H1 (cell line): ENCODE measurements at regions not wholly inside any gene's neighbourhood (a gene's known extent, or its start where the extent isn't known, plus 50 kb on each side); places are given as distances from the start of the nearest gene placed in this dataset.

ENCODE experiments used
- CTCF ChIA-PET: fragments of 300-600 bp; sonication (Branson Sonifier 250); formaldehyde crosslinking; loops from one replicate; lab custom pipeline; 2021; ENCODE audit not compliant: partially characterized antibody; lab: Charles Lee
- POLR2A ChIA-PET: fragments of 300-600 bp; sonication (Branson Sonifier 250); formaldehyde crosslinking; loops from one replicate; lab custom pipeline; 2021; ENCODE audit warnings: inconsistent platforms; ENCODE audit not compliant: partially characterized antibody; lab: Charles Lee
- DNase-seq, 2 experiments: peaks; one replicate each; pipeline versions ENCODE4 v3.0.0 to v3.0.0-alpha.2; 2010 to 2022; ENCODE audit warnings: low spot score in 2 of 2, low read depth in 1 of 2, mixed read lengths in 1 of 2
- FAIRE-seq: peaks from 2 replicates; lab custom pipeline; 2011; peaks lifted over from hg19 to GRCh38; lab: Jason Lieb, UNC
- H2AFZ ChIP-seq: 2 replicates; pipeline ENCODE4 v1.8.1; 2012; ENCODE audit warnings: low read length, inconsistent platforms
- H2AK5ac ChIP-seq: 2 replicates; pipeline ENCODE4 v1.6.1; 2013; ENCODE audit warnings: low read depth, low read length
- H2BK120ac ChIP-seq: replicated peaks from 2 replicates; pipeline ENCODE3; 2013; ENCODE audit warnings: low read depth, low read length, inconsistent platforms
- H2BK12ac ChIP-seq: 2 replicates; pipeline ENCODE4 v1.6.1; 2013; ENCODE audit warnings: low read depth, low read length
- H2BK15ac ChIP-seq: 2 replicates; pipeline ENCODE4 v1.6.1; 2013; ENCODE audit warnings: low read length
- H2BK20ac ChIP-seq: 2 replicates; pipeline ENCODE4 v1.6.1; 2013; ENCODE audit warnings: low read length
- H2BK5ac ChIP-seq: 2 replicates; pipeline ENCODE4 v1.6.1; 2013; ENCODE audit warnings: low read depth, low read length
- H3K14ac ChIP-seq: 2 replicates; pipeline ENCODE4 v1.6.1; 2013; ENCODE audit warnings: inconsistent platforms; ENCODE audit not compliant: insufficient read length
- H3K18ac ChIP-seq: 2 replicates; pipeline ENCODE4 v1.6.1; 2013; ENCODE audit warnings: low read length; ENCODE audit errors: extremely low read depth
- H3K23ac ChIP-seq: 2 replicates; pipeline ENCODE4 v1.6.1; 2013; ENCODE audit warnings: inconsistent platforms; ENCODE audit not compliant: insufficient read length
- H3K23me2 ChIP-seq: 2 replicates; pipeline ENCODE4 v1.6.1; 2013; ENCODE audit warnings: low read depth, low read length
- H3K27ac ChIP-seq: 2 replicates; pipeline ENCODE4 v1.6.1; 2011; ENCODE audit warnings: low read depth, low read length, inconsistent platforms
- H3K27me3 ChIP-seq, 4 experiments: replicated peaks in 1 of 4; 1 replicate in 1 of 4; 2 replicates in 3 of 4; pipeline versions ENCODE4 v1.6.1 to v1.8.1; 2011 to 2013; ENCODE audit warnings: low read length in 3 of 4, mild to moderate bottlenecking in 3 of 4, inconsistent platforms in 2 of 4, mixed read lengths in 2 of 4, moderate library complexity in 1 of 4; ENCODE audit not compliant: control insufficient read depth in 3 of 4, insufficient read depth in 3 of 4; ENCODE audit errors: extremely low read depth in 1 of 4
- H3K36me3 ChIP-seq, 4 experiments: 2 replicates each; pipeline versions ENCODE4 v1.6.1 to v1.8.1; 2011 to 2013; ENCODE audit warnings: mild to moderate bottlenecking in 4 of 4, low read length in 3 of 4, moderate library complexity in 2 of 4, control low read depth in 1 of 4, inconsistent platforms in 1 of 4; ENCODE audit not compliant: insufficient read depth in 4 of 4, control insufficient read depth in 2 of 4
- H3K4ac ChIP-seq: replicated peaks from 2 replicates; pipeline ENCODE3; 2013; ENCODE audit warnings: low read length, low read depth, mixed read lengths, inconsistent platforms; ENCODE audit not compliant: insufficient read length
- H3K4me1 ChIP-seq, 4 experiments: replicated peaks in 1 of 4; 1 replicate in 1 of 4; 2 replicates in 3 of 4; pipeline versions ENCODE4 v1.6.1 to v1.8.1; 2011 to 2013; ENCODE audit warnings: low read length in 3 of 4, inconsistent platforms in 2 of 4, mixed read lengths in 1 of 4; ENCODE audit not compliant: insufficient read depth in 4 of 4, control insufficient read depth in 3 of 4
- H3K4me2 ChIP-seq, 2 experiments: 2 replicates each; pipeline versions ENCODE4 v1.6.1 to v1.8.1; 2011 to 2013; ENCODE audit warnings: low read depth in 2 of 2, low read length in 2 of 2, control low read depth in 1 of 2, inconsistent platforms in 1 of 2, mild to moderate bottlenecking in 1 of 2; ENCODE audit not compliant: insufficient read depth in 1 of 2
- H3K4me3 ChIP-seq, 4 experiments: fragments of 200-600, 300-600 bp in 1 of 4; sonication (generic), shearing (Covaris generic), sonication (Bioruptor Twin) in 1 of 4; 2 replicates each; pipeline versions ENCODE4 v1.5.1 to v1.8.1; 2011 to 2016; ENCODE audit warnings: low read length in 4 of 4, low read depth in 3 of 4, control low read depth in 2 of 4, inconsistent platforms in 2 of 4, mild to moderate bottlenecking in 2 of 4, mixed read lengths in 1 of 4, moderate library complexity in 1 of 4; ENCODE audit not compliant: insufficient read depth in 2 of 4; ENCODE audit errors: extremely low read depth in 1 of 4
- H3K56ac ChIP-seq: replicated peaks from 2 replicates; pipeline ENCODE3; 2013; ENCODE audit warnings: low read depth, mild to moderate bottlenecking, mixed read lengths, low read length, inconsistent platforms; ENCODE audit not compliant: insufficient read length
- H3K79me1 ChIP-seq: 2 replicates; pipeline ENCODE4 v1.6.1; 2013; ENCODE audit warnings: low read depth, low read length, control low read depth
- H3K79me2 ChIP-seq, 2 experiments: 2 replicates each; pipeline versions ENCODE4 v1.6.1 to v1.8.1; 2012 to 2013; ENCODE audit warnings: low read length in 2 of 2, mild to moderate bottlenecking in 2 of 2, inconsistent platforms in 1 of 2; ENCODE audit not compliant: insufficient read depth in 2 of 2, control insufficient read depth in 1 of 2
- H3K9ac ChIP-seq, 4 experiments: replicated peaks in 1 of 4; 1 replicate in 1 of 4; 2 replicates in 3 of 4; pipeline versions ENCODE4 v1.6.1 to v1.8.1; 2011 to 2013; ENCODE audit warnings: low read depth in 3 of 4, low read length in 3 of 4, control low read depth in 2 of 4, mild to moderate bottlenecking in 2 of 4, moderate library complexity in 2 of 4, inconsistent platforms in 1 of 4; ENCODE audit errors: extremely low read depth in 1 of 4
- H3K9me3 ChIP-seq, 2 experiments: 2 replicates each; pipeline versions ENCODE4 v1.6.1 to v1.8.1; 2012 to 2013; ENCODE audit warnings: mild to moderate bottlenecking in 2 of 2, moderate library complexity in 2 of 2, control low read depth in 1 of 2, inconsistent platforms in 1 of 2, low read depth in 1 of 2, low read length in 1 of 2, mixed read lengths in 1 of 2; ENCODE audit not compliant: insufficient read depth in 2 of 2
- H4K20me1 ChIP-seq, 2 experiments: replicated peaks in 1 of 2; 2 replicates each; pipeline versions ENCODE3 to v1.8.1; 2011 to 2013; ENCODE audit warnings: inconsistent platforms in 2 of 2, low read length in 2 of 2, mild to moderate bottlenecking in 1 of 2; ENCODE audit not compliant: insufficient read depth in 2 of 2, control insufficient read depth in 1 of 2
- H4K5ac ChIP-seq: 2 replicates; pipeline ENCODE4 v1.6.1; 2013; ENCODE audit warnings: low read length, low read depth, mixed read lengths, inconsistent platforms; ENCODE audit not compliant: insufficient read length
- H4K8ac ChIP-seq: 2 replicates; pipeline ENCODE4 v1.8.0; 2013; ENCODE audit warnings: mild to moderate bottlenecking, moderate library complexity, low read length, inconsistent platforms; ENCODE audit not compliant: insufficient read depth; ENCODE audit errors: extremely low read depth
- H4K91ac ChIP-seq: replicated peaks from 2 replicates; pipeline ENCODE3; 2013; ENCODE audit warnings: low read length, mixed read lengths, inconsistent platforms; ENCODE audit not compliant: insufficient read length
- BCL11A ChIP-seq, 2 experiments: IDR thresholded peaks; one replicate each; pipeline ENCODE4 v1.6.1; 2011; ENCODE audit warnings: low read depth in 2 of 2, low read length in 2 of 2, mild to moderate bottlenecking in 2 of 2
- CREB1 ChIP-seq: IDR thresholded peaks from 2 replicates; pipeline ENCODE4 v1.6.1; 2012; ENCODE audit warnings: inconsistent platforms
- CTBP2 ChIP-seq: IDR thresholded peaks from 2 replicates; pipeline ENCODE4 v1.7.0; 2011; ENCODE audit warnings: borderline replicate concordance, mild to moderate bottlenecking, moderate library complexity, mixed read lengths, low read length; ENCODE audit not compliant: insufficient read depth, insufficient read length
- FOSL1 ChIP-seq: IDR thresholded peaks from 2 replicates; pipeline ENCODE4 v1.6.1; 2011; ENCODE audit warnings: mild to moderate bottlenecking, low read depth, low read length, moderate library complexity; ENCODE audit not compliant: insufficient read depth
- HDAC6 ChIP-seq: IDR thresholded peaks from one replicate; pipeline ENCODE4 v1.7.1; 2012; ENCODE audit warnings: low read depth, mild to moderate bottlenecking, inconsistent platforms, low read length, moderate library complexity
- POLR2AphosphoS5 ChIP-seq: IDR thresholded peaks from 2 replicates; pipeline ENCODE4 v1.6.1; 2011; ENCODE audit warnings: low read depth, low read length
- SAP30 ChIP-seq: fragments of 300-600 bp; sonication (generic); IDR thresholded peaks from 2 replicates; pipeline ENCODE4 v1.7.1; 2012; ENCODE audit warnings: low read length, moderate library complexity, mild to moderate bottlenecking, inconsistent platforms; ENCODE audit not compliant: insufficient read depth, insufficient replicate concordance
- SIX5 ChIP-seq: IDR thresholded peaks from 2 replicates; pipeline ENCODE4 v1.6.1; 2011; ENCODE audit warnings: mild to moderate bottlenecking, low read depth, low read length

DNA sequence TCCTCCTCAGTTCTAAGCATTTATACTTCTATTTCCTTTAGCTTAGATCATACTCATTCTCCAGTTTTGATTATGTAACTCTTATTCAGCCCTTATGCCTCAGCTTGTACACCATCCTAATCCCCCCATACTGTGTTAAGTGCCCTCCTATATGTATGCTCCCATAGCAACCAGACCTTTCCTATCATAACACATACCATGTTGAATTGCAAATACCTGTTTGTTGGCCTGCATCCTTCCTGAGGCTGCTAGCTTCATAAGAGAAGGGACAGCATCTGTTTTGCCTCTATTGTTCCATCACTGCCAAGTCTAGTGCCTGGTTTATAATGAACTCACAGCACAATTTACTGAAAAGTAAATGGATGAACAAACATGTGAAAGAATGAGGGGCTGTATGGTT is 443.7 kb downstream of the CENPC start:
- Histone ChIP-seq H3K23me2 (no peaks in the 10 kb centered on the region), H2AFZ (no peak overlapping the region), H3K79me2 (no peaks in the 10 kb centered on the region), H3K4me2 (no peak overlapping the region), H3K9ac (no peak overlapping the region), H2BK12ac (no peak overlapping the region), H3K36me3 (no peaks in the 10 kb centered on the region), H4K5ac (no peak overlapping the region), H3K79me1 (no peaks in the 10 kb centered on the region), H3K4me3 (no peak overlapping the region), H4K8ac (no peak overlapping the region), H3K9me3 (no peaks in the 10 kb centered on the region), H3K4me1 (no peaks in the 10 kb centered on the region), H2BK5ac (no peak overlapping the region), H2BK120ac (no peak overlapping the region), H3K4ac (no peak overlapping the region), H2AK5ac (no peak overlapping the region), H2BK15ac (no peak overlapping the region), H3K27ac (no peak overlapping the region), H4K91ac (no peak overlapping the region), H3K14ac (no peak overlapping the region), H3K18ac (no peak overlapping the region), H3K23ac (no peak overlapping the region), H2BK20ac (no peak overlapping the region), H4K20me1 (no peaks in the 10 kb centered on the region), H3K56ac (no peak overlapping the region), H3K27me3 (no peaks in the 10 kb centered on the region)
- no peak for FAIRE-seq
- POLR2A ChIA-PET, result no interaction called here
- DNase-seq, result no peak
- CTCF ChIA-PET, result interaction anchor here (1.1 to 1.4 kb wide), 4 partner anchors 14 to 124 kb away, joined by 3 to 6 read pairs (median 4); no protein-coding TSS in a partner anchor
- TF ChIP-seq HDAC6, result no peak
- TF ChIP-seq SIX5, result no peak
- TF ChIP-seq BCL11A (IDR thresholded peaks at IDR 0.05; ENCODE audit: low read depth in 2 of 2, low read length in 2 of 2), result no peak
- TF ChIP-seq CTBP2, result no peak
- no peak for TF ChIP-seq FOSL1
- TF ChIP-seq SAP30, result no peak
- TF ChIP-seq POLR2AphosphoS5, result no peak
- no peak for TF ChIP-seq CREB1
